PC-9 (cell line): ENCODE measurements at regions not wholly inside any gene's neighbourhood (a gene's known extent, or its start where the extent isn't known, plus 50 kb on each side); places are given as distances from the start of the nearest gene placed in this dataset.

Experiments used
- BruUV-seq: library from RNA; stranded (reverse); fragments of 400-500 nt; replicated peaks from 2 replicates; lab custom pipeline; 2021; lab: Mats Ljungman, UMichigan
- CTCF ChIA-PET: fragments of 300-600 bp; sonication (Branson Sonifier 250); formaldehyde crosslinking; loops from one replicate; lab custom pipeline; 2022; ENCODE audit warnings: antibody characterized with exemption; lab: Charles Lee
- POLR2A ChIA-PET: fragments of 300-600 bp; sonication (Branson Sonifier 250); formaldehyde crosslinking; loops from one replicate; lab custom pipeline; 2022; ENCODE audit warnings: antibody characterized with exemption; ENCODE audit not compliant: unreplicated experiment; lab: Charles Lee
- DNase-seq, 2 experiments: peaks; one replicate each; pipeline versions ENCODE4 v3.0.0 to v3.0.0-alpha.2; 2015 to 2022; ENCODE audit warnings: mixed read lengths in 1 of 2
- H2AFZ ChIP-seq: fragments of 200-600 bp; sonication (generic); 2 replicates; pipeline ENCODE4 v1.8.1; 2017; ENCODE audit warnings: antibody characterized with exemption
- H3F3A ChIP-seq: fragments of 200-600 bp; sonication (generic); 2 replicates; pipeline ENCODE4 v1.8.1; 2017; ENCODE audit warnings: antibody characterized with exemption, mild to moderate bottlenecking, low read depth; ENCODE audit not compliant: insufficient read depth
- H3K27ac ChIP-seq: fragments of 200-600 bp; sonication (generic); 2 replicates; pipeline ENCODE4 v1.6.1; 2016; ENCODE audit warnings: mixed run types
- H3K27me3 ChIP-seq: fragments of 200-600 bp; sonication (generic); 2 replicates; pipeline ENCODE4 v1.6.1; 2016; ENCODE audit warnings: low read depth, mixed run types; ENCODE audit not compliant: insufficient read depth
- H3K36me3 ChIP-seq: fragments of 200-600 bp; sonication (generic); 2 replicates; pipeline ENCODE4 v1.6.1; 2016; ENCODE audit warnings: low read depth, mixed run types
- H3K4me1 ChIP-seq: fragments of 200-600 bp; sonication (generic); replicated peaks from 2 replicates; pipeline ENCODE4 v1.6.1; 2016; ENCODE audit warnings: mixed run types; ENCODE audit not compliant: insufficient read depth
- H3K4me2 ChIP-seq: fragments of 200-600 bp; sonication (generic); 2 replicates; pipeline ENCODE4 v1.6.1; 2017; ENCODE audit warnings: mixed run types
- H3K4me3 ChIP-seq: fragments of 200-600 bp; sonication (generic); 2 replicates; pipeline ENCODE4 v1.6.1; 2016; ENCODE audit warnings: mixed run types
- H3K79me2 ChIP-seq: fragments of 200-600 bp; sonication (generic); 2 replicates; pipeline ENCODE4 v1.6.1; 2017; ENCODE audit warnings: low read depth, mixed run types
- H3K9me2 ChIP-seq: fragments of 200-600 bp; sonication (generic); 2 replicates; pipeline ENCODE4 v1.8.1; 2017; ENCODE audit warnings: mild to moderate bottlenecking; ENCODE audit not compliant: insufficient read depth
- H3K9me3 ChIP-seq: fragments of 200-600 bp; sonication (generic); 2 replicates; pipeline ENCODE4 v1.8.1; 2016; ENCODE audit warnings: low read depth; ENCODE audit not compliant: insufficient read depth
- H4K20me1 ChIP-seq: fragments of 200-600 bp; sonication (generic); 2 replicates; pipeline ENCODE4 v1.8.1; 2017; ENCODE audit not compliant: insufficient read depth
- EZH2 ChIP-seq: fragments of 200-600 bp; sonication (generic); IDR thresholded peaks from 2 replicates; pipeline ENCODE4 v1.8.0; 2017; ENCODE audit warnings: antibody characterized with exemption, low read depth
- intact Hi-C: fragments of 100-400 bp; cut with micrococcal nuclease; formaldehyde crosslinking; loops from one replicate; pipeline ENCODE4 v1.10.0; 2022; ENCODE audit not compliant: unreplicated experiment
- TF ChIP-seq, protein P1 (sequence below): fragments of 200-600 bp; sonication (generic); conservative IDR thresholded peaks from 2 replicates; pipeline ENCODE4 v1.6.1; 2017; ENCODE audit warnings: mixed run types, antibody characterized with exemption, mild to moderate bottlenecking, moderate library complexity

DNA sequence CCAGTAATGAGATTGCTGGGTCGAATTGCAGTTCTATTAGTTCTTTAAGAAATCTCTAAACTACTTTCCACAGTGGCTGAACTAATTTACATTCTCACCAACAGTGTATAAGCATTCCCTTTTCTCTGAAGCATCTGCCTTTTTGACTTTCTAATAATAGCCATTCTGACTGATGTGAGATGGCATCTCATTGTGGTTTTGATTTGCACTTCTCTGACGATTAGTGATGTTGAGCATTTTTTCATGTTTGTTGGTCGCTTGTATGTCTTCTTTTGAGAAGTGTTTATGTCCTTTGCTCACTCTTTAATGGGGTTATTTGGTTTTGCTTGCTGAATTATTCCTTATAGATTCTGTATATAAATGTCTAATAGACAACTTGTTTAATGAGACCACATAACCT, 69.6 kb upstream of the UGP2 start:
- H4K20me1 ChIP-seq = no peaks in the 10 kb centered on the region
- no peak overlapping the region for H3K4me2 ChIP-seq
- no peaks in the 10 kb centered on the region for H3F3A ChIP-seq
- no peak for TF ChIP-seq EZH2
- TF ChIP-seq, protein P1, sequence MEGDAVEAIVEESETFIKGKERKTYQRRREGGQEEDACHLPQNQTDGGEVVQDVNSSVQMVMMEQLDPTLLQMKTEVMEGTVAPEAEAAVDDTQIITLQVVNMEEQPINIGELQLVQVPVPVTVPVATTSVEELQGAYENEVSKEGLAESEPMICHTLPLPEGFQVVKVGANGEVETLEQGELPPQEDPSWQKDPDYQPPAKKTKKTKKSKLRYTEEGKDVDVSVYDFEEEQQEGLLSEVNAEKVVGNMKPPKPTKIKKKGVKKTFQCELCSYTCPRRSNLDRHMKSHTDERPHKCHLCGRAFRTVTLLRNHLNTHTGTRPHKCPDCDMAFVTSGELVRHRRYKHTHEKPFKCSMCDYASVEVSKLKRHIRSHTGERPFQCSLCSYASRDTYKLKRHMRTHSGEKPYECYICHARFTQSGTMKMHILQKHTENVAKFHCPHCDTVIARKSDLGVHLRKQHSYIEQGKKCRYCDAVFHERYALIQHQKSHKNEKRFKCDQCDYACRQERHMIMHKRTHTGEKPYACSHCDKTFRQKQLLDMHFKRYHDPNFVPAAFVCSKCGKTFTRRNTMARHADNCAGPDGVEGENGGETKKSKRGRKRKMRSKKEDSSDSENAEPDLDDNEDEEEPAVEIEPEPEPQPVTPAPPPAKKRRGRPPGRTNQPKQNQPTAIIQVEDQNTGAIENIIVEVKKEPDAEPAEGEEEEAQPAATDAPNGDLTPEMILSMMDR = no peak
- CTCF ChIA-PET = no interaction called here
- no peak overlapping the region for H3K4me3 ChIP-seq
- H3K9me3 ChIP-seq = peaks cover 5% of the 10 kb centered on the region; the same call in 1 of the 2 replicates
- DNase-seq = no peak
- H2AFZ ChIP-seq = no peak overlapping the region
- no peak overlapping the region for H3K27ac ChIP-seq
- H3K27me3 ChIP-seq = no peaks in the 10 kb centered on the region
- H3K4me1 ChIP-seq = no peaks in the 10 kb centered on the region
- H3K79me2 ChIP-seq = no peaks in the 10 kb centered on the region
- no TSS peak for BruUV-seq
- POLR2A ChIA-PET = no interaction called here
- intact Hi-C loops = no loop called here
- H3K9me2 ChIP-seq = peaks cover 4% of the 10 kb centered on the region; the same call in 1 of the 2 replicates
- no peaks in the 10 kb centered on the region for H3K36me3 ChIP-seq

DNA sequence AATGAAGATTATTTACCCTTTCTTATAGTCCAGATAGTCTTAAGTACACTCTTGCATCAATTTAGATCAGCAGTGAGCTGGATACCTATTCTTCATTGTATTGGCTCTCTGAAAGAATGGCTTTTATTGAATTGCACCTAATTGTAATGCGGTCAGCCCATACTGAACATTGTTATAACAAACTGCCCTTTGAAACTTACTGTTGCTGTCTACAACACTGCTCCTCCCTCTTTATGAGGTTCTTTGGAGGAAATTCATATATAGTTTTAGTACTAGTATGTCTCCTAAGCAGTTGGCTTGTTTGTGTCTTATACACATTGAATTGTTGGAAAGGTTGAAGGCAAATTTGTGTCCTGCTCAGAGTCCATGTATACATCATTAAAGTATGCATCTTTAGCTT, 66.5 kb upstream of the UGP2 start:
- CTCF ChIA-PET = no interaction called here

DNA sequence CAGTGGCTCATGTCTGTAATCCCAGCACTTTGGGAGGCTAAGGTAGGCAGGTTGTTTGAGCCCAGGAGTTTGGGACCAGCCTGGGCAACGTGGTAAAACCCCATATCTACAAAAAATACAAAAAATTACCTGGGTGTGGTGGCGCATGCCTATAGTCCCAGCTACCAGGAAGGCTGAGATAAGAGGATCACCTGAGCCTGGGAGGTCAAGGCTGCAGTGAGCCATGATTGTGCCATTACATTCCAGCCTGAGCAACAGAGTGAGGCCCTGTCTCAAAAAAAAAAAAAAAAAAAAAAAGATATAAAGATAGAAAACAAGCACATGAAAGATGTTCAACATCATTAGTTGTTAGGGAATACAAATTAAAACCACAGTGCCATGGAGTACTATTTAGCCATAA, 65.3 kb upstream of the UGP2 start:
- CTCF ChIA-PET = no interaction called here
- Histone ChIP-seq H3K4me2 (no peak overlapping the region), H3K79me2 (no peaks in the 10 kb centered on the region), H3K9me3 (no peaks in the 10 kb centered on the region), H3K27me3 (no peaks in the 10 kb centered on the region), H3K36me3 (no peaks in the 10 kb centered on the region), H3K4me1 (no peaks in the 10 kb centered on the region), H3K4me3 (no peak overlapping the region), H3K27ac (no peak overlapping the region), H3K9me2 (no peaks in the 10 kb centered on the region), H3F3A (no peaks in the 10 kb centered on the region), H2AFZ (no peak overlapping the region), H4K20me1 (no peaks in the 10 kb centered on the region)
- intact Hi-C loops = no loop called here
- no TSS peak for BruUV-seq
- POLR2A ChIA-PET = no interaction called here
- DNase-seq = no peak
- no peak for TF ChIP-seq EZH2
- TF ChIP-seq, protein P1 = no peak

More for the DNA sequence above, 66.5 kb upstream of the UGP2 start:
- Histone ChIP-seq H2AFZ (no peak overlapping the region), H3K27me3 (no peaks in the 10 kb centered on the region), H3K4me2 (no peak overlapping the region), H3K27ac (no peak overlapping the region), H4K20me1 (no peaks in the 10 kb centered on the region), H3K9me3 (no peaks in the 10 kb centered on the region), H3F3A (no peaks in the 10 kb centered on the region), H3K4me3 (no peak overlapping the region), H3K4me1 (no peaks in the 10 kb centered on the region), H3K36me3 (no peaks in the 10 kb centered on the region), H3K9me2 (no peaks in the 10 kb centered on the region), H3K79me2 (no peaks in the 10 kb centered on the region)
- no TSS peak for BruUV-seq
- intact Hi-C loops = no loop called here
- TF ChIP-seq, protein P1 = no peak
- no peak for TF ChIP-seq EZH2
- DNase-seq = no peak
- POLR2A ChIA-PET = no interaction called here
